LNCAP (cell line): ENCODE measurements at regions not wholly inside any gene's neighbourhood (a gene's known extent, or its start where the extent isn't known, plus 50 kb on each side); places are given as distances from the start of the nearest gene placed in this dataset.

Source experiments
- TF ChIP-seq, protein P1 (sequence below): fragments of 450-650 bp; IDR thresholded peaks from 2 replicates; pipeline ENCODE4 v1.5.1; 2017; ENCODE audit warnings: mild to moderate bottlenecking

DNA sequence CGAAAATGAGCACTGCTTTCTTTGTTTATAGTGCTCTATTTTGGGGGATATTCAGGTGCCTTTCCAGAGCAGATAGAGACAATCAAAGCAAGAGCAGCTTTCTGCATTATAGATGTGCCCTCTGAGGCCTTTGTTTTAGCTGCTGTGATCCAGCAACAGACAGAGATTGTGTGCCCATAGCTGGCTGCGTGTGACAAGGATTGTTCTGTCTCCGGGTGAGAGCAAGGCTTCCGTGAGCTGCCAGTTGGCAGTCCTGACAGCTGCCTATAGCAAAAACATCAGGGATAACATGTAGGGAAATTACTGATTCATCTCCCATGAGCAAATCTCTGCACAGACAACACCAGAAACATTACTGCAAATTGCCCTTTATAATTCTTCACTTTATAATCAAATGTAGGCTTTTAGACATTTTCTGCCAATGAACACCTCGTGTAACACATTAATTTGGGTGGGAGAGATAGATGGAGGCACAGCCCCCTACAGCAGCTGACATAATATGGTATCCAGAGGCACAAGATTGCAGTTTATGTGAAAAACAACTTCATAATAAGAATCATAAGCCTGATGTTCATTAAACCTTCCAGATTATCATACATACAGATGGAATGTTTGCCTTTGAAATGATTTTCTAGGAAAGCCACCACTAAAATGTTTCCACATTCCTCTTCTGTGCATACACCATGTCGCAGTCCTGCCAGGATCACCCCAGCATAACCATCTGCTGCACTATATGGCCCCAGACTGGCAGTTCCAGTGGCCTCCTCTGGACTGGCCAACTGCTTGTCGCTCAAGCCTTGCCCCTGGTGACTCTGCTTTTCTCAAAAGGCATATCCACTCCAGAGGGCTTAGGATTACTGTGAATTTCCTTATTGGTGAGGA is 131.2 kb downstream of the TRIB2 start:
- TF ChIP-seq, protein P1, sequence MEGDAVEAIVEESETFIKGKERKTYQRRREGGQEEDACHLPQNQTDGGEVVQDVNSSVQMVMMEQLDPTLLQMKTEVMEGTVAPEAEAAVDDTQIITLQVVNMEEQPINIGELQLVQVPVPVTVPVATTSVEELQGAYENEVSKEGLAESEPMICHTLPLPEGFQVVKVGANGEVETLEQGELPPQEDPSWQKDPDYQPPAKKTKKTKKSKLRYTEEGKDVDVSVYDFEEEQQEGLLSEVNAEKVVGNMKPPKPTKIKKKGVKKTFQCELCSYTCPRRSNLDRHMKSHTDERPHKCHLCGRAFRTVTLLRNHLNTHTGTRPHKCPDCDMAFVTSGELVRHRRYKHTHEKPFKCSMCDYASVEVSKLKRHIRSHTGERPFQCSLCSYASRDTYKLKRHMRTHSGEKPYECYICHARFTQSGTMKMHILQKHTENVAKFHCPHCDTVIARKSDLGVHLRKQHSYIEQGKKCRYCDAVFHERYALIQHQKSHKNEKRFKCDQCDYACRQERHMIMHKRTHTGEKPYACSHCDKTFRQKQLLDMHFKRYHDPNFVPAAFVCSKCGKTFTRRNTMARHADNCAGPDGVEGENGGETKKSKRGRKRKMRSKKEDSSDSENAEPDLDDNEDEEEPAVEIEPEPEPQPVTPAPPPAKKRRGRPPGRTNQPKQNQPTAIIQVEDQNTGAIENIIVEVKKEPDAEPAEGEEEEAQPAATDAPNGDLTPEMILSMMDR: no peak

DNA sequence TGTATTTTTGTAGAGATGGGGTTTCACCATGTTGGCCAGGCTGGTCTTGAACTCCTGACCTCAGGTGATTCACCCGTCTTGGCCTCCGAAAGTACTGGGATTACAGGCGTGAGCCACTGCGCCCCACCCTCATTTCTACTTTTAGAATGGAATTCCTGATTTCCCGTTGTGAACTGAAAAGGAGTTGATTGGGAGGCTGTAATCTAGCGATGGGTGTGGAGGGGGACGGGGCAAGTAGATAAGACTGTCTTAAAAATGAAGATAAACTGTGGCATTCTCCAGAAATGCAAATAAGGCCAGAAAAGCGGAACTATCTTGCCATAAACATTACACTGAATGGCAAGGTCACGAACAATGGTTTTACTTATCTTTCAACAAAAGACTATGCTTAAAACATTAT is 135.4 kb downstream of the TRIB2 start:
- TF ChIP-seq, protein P1: no peak

DNA sequence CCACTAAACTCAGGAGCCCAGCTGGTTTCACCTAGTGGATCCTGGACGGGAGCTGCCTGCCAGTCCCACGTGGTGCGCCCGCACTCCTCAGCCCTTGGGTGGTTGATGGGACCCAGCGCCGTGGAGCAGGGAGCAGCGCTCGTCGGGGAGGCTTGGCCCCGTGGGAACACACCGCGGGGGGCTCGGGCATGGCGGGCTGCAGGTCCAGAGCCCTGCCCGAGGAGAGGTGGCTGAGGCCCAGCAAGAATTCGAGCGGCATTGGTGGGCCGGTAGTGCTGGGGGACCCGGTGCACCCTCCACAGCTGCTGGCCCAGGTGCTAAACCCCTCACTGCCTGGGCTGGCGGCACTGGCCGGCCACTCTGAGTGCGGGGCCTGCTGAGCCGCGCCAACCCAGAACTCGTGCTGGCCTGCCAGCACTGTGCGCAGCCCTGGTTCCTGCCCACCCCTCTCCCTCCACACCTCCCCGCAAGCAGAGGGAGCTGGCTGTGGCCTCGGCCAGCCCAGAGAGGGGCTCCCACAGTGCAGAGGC is 137.3 kb downstream of the TRIB2 start:
- TF ChIP-seq, protein P1: no peak

DNA sequence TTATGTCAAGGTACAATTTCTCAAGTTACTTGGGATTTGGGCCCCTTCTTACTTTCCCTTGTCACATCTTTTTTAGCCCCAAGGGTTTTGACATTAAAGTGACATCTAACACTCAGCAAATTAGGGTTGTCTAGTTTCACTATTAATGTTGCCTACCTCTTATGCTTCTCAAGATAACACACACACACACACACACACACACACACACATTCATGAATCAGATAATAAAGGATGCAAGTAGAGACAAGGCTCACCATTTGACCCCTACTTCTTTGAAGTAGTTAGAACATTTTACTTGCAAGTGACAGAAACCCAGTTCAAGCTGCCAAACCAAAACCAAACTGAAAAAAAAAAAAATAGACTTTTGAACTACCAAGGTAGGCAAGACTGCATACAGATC is 138.8 kb downstream of the TRIB2 start:
- TF ChIP-seq, protein P1: no peak

DNA sequence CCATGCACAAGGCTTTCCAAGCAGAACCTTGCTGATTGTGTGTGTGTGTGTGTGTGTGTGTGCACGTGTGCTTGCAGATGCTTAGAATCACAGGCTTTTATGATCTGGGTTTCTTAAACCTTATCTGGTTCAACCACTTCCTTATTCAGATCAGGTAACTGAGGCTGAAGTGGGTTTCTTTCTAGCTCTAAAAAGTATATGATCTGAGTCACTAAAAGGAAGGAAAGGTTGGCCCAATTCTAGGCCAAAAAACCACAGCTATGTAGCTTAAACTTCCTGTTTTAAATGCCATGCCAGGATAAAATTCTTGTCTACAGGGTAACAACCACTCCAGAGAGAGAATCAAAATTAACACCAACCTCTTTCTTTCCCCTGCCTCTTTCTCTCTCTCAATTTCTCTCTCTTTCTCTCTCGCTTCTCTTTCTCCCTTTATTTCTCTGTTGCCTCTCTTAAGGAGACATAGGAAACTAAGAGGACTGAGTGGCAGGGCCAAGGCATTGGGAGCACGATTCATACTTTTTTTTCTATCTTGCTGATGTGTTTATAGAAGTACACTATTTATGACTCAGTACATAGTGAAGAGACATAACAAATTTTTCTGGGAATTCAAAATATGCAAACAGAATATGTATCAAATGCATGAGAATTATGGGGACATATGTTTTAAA is 140.3 kb downstream of the TRIB2 start:
- TF ChIP-seq, protein P1: no peak

DNA sequence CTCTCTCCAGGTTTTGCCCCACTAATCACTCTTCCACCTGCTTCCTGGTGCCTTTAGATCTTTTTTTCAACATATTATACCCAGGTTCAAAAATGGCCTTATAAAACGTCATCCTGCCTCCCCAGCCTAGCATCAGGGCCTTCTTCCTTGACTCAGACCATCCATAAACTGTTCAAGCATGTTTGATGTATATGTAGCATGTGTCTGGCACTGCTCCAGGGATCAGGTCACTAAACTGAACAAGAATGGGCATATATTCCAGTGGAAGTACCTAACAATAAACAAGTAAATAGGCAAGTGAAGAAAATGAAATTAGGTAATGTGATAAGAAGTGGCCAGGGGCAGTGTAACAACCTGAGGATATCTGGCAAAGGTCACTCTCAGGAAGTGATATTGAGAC is 141.2 kb downstream of the TRIB2 start:
- TF ChIP-seq, protein P1: no peak

DNA sequence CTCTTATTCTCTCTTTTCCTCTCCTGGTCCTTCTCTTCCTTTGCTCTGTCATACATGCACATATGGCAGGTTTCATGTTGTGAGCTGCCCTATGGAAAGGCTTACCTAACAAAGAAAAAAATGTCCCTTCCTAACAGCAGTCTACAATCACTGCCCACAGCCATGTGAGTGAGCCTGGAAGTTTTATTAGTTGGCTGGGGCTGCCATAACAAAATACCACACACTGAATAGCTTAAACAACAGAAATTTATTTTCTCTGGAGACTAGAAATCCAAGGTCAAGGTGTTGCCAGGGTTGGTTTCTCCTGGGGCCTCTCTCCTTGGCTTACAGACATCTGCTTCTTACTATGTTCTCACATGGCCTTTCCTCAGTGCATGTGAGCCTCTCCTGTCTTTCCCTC is 142.1 kb downstream of the TRIB2 start:
- TF ChIP-seq, protein P1: no peak
